ENCODE measurements at regions not wholly inside any gene's neighbourhood (a gene's known extent, or its start where the extent isn't known, plus 50 kb on each side); places are given as distances from the start of the nearest gene placed in this dataset.

GRCh38 chr15:37165395-37165794 is 65.0 kb upstream of the MEIS2 start:
- intact Hi-C loops (cut with micrococcal nuclease): no loop called here

DNA sequence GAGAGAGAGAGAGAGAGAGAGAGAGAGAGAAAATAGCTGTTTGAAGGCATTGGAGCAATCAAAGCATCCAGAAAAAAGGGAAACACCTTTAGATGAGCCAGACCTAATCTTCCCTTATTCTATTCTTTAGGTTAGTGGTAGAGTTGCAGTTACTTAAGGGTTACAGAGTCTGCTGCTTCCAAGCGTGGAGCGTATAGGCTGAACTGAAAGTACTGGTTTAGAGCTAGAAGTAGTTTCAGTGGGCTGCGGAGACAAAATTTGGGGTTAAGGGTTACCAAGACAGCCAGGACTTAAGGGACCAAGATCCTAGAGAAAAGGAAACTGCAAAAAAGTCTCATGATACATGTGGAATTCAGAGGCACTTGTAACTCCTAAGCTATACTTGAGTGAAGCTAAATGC is 66.1 kb upstream of the MEIS2 start:
- intact Hi-C loops (cut with micrococcal nuclease): no loop called here

GRCh38 chr15:37181339-37181738 is 81.0 kb upstream of the MEIS2 start:
- intact Hi-C loops (cut with micrococcal nuclease): no loop called here

DNA sequence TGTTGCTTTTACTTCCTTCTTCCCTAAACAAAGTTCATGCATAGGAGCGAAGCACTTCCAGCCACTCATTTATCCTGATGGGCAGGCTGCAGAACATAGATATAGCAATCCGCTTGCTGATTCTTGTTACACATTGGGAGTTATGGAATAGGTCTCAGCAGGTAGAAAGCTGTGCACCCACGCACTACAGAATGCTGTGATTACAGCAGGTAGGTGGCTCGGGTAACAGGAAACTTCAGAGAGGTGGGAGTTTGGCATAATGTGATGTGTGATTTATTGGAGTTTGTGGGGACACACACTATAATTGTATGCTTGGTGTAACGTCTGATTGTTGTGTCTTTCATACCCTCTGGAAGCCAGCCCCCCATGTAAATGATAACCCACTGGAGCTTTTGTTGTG is 99.2 kb upstream of the MEIS2 start:
- intact Hi-C loops (cut with micrococcal nuclease): no loop called here

- intact Hi-C loops (cut with micrococcal nuclease): no loop called here
These were observed 102.7 kb upstream of the MEIS2 start for GRCh38 chr15:37203050-37203449.

GRCh38 chr15:37204692-37205091 is 104.3 kb upstream of the MEIS2 start:
- intact Hi-C loops (cut with micrococcal nuclease): no loop called here

GRCh38 chr15:37206690-37207089 is 106.3 kb upstream of the MEIS2 start:
- intact Hi-C loops (cut with micrococcal nuclease): no loop called here

DNA sequence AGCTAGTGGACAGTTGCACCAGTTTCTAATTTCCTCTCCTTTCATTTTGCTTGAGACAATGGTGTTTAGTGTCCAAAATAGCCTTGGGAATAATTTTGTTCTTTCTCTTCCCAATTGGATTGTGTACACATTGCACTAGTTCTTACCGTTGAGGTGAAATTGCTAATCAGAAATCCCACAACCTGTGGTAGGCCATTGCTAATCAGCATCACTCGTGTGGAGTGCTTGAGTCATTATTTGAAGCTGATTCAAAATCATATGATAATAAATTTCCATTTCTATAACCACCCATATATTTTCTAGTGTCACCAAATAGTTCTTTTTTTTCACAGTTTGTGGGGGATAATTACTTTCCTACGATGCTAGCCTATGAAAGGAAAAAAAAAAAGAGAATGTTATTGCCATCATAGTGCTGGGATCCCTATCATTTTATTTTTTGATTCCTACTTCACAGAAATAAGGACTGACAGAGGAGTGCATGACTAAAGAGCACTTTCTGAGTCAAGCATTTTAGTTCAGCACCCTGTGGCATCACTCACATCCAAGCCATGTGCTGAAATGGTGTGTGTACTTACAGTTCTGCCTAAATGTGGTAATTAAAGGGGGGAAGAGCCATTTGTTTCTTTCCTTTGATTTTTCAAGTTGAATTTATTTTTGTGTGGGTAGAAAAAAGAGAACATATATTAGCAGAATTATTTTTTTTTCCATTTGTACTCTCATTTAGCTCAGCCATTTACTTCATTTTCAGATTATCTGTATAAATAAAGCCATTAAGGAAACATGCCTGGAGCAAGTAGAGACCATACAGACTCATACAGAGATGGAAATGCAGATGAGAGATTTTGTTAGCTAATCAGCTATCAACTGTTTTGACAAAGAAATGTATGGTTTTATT is 108.0 kb upstream of the MEIS2 start:
- intact Hi-C loops (cut with micrococcal nuclease): no loop called here

- intact Hi-C loops (cut with micrococcal nuclease): no loop called here
These were observed 108.7 kb upstream of the MEIS2 start for GRCh38 chr15:37209041-37209363.

DNA sequence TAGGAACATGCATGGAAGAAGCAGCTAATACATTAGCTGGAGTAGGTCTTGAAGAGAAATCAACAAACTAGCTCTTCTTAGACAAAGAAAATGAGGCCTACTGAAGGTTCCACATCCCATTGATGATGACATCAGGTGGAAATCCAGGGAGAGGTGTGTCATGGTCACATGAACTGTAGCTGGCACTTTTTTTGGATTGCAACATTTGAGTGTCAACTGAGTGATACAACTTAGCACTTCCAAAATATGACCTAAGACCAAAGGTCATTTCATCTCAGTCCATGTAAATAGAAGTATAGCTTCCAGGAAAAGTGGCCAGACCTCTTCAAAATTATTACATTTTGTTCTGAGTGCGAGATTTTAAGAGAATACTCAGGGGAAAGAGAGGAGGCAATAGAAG is 117.2 kb upstream of the MEIS2 start:
- intact Hi-C loops (cut with micrococcal nuclease): no loop called here

- intact Hi-C loops (cut with micrococcal nuclease): no loop called here
These were observed 118.1 kb upstream of the MEIS2 start for GRCh38 chr15:37218351-37218916.

DNA sequence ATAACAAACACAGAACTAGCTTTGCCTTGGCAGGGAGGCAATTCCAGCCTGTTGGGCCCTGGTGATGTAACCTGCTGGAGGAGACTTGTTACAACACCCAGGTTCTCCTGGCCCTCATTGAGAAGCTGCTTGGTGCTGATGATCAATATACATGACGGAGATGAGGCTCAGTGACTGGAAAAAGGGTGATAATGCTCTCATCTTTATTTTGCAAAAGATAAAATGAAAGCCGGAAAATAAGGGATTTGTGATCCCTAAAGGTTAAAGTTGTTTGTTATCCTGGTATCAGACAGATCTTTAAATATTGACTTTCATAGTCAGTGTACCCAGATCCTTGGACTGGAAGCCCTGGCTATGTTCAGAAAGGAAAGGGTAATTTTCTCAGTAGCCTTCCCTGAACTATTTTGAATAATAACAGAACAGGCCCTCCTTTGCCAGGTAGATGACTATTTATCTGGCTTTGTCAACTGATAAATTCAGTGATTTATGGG is 118.9 kb upstream of the MEIS2 start:
- intact Hi-C loops (cut with micrococcal nuclease): no loop called here

DNA sequence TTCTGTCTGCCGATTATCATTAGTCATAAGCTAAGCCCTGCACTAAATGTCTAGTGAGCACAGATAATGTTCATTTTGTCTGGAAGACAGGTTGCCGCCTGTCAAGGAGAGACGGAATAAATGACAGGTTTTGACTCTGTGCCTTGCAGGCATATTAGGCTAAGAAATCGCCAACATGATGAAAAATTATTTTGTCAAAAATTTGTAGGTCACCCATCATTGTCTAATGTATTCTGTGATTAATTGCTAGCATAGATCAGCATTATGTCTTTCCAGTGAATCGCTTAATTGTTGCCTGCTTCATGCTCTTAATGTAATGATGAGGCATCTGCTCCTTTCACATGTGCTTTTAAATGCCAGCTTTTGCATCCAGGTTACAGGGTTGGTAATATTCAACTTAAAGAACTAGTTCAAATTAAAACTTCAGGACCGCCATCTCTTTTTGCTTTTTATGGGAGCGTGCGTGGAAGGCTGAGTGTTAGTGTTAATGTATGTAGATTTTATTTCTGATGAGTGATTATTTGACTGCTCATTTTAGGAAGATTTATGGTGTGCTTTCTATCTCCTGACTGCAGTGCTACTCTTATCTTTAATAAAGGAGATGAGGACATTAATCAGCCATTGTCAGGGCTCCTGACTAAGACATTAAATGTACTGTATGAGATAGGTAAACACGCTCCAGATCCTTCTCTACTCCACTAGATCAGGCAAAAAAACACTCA is 120.8 kb upstream of the MEIS2 start:
- intact Hi-C loops (cut with micrococcal nuclease): no loop called here

DNA sequence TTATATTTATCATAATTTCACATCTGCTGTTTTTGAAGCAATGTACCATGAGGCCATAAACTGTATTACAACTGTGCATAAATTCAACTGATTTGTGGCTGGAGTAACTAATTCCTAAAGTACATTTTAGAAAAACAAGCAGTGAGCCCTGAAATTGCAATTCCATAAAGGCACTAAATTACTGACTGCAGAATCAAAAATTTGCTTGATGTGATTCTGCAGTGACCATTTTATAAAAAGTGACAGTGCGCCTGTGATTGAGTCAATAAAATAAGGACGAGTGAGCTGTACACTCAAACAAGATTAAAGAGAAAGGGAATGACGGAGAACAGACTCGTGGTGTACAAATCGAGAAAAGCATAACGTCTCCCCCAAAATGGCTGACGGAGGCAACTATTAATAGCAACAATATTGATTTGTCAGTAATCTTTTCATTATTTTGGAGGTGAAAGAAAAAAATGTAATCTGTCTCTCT is 121.4 kb upstream of the MEIS2 start:
- intact Hi-C loops (cut with micrococcal nuclease): no loop called here

DNA sequence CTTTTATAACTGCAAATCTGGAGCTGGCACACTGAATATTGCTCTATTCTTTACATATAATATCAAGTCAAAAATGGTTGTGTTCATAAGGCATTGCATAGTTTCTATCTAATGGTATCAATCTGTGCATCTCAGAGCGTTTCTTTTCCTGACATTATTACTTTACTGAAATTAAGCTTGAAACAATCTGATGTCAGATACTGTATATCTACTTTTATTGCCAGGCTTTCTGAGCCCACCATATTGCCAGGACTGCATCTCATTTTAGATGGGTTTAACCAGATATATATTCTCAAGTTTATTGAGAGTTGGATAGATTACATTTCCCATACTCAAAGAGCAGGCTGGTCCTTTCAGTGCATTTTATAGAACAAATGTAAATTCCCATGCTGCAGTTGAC is 122.7 kb upstream of the MEIS2 start:
- intact Hi-C loops (cut with micrococcal nuclease): no loop called here

DNA sequence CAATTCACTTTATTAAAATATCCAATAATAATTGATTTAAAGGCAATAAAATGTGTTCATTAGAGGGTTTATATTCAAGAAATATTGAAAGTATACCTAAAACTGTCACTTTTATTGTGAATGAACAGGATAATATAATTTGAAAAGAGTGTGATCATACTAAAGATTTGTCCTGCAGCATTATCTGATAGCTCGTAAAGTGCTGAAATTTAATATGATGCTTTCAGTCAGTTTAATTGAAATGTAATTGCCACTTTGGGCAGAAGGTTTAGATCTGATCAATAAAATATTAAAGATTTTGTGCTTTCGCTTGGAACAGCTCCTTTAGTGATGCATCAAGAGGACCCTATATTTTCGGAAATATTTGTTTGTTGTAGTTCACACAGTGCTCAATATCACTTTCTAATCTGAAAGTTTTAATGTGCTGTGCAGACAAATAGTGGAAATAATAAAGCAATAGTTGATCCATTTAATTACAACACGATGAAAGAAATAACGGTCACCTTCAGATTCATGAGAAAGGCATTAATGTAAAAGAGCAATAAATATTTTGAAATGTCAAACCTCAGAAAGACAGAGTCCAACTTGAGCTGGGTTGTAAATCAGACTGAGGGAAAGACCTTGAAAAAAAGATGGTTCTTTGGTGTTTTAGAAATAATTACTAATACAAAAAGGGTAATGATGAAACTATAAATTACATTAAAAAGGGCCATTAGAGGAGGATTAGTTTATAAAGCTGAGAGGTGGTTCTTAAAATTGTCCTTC is 129.7 kb upstream of the MEIS2 start:
- intact Hi-C loops (cut with micrococcal nuclease): no loop called here

DNA sequence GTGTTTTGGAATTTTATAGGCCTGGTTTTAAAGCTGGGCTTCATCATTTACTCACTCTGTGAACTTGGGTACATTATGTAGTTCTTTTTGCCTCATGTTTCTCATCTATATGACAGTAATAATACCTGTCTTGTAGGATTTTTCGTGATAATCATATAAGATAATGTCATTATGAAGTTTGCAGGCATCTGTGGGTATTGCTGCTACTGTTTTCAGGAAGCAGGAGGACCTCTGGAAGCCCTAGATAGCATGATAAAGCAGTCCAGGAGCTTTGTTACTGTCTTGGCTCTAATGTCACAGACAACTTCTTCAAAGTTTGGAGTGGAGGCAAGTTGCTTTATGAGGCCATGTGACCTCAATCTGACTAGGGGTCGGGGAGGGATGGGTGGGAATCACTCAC is 145.0 kb upstream of the MEIS2 start:
- intact Hi-C loops (cut with micrococcal nuclease): no loop called here

GRCh38 chr15:37246065-37246464 is 145.7 kb upstream of the MEIS2 start:
- intact Hi-C loops (cut with micrococcal nuclease): no loop called here

DNA sequence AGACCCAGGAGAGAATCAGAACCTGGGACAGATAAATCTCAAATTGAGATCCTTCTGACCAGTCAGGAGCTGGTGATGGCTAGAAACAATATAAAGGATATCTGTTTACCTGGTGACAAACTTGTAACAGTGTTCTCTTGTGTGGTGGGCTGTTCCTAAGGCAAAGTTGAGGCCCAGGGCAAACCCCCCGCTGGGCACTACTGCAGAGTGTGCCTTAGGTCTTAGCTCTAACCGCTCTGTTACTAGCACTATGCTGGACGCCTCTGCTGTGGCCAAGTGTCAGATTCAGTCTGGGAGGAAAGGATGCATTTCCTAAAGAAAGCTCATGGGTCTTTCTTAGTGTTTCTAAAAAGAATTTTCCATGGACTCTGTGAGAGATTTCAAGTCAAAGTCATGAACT is 146.5 kb upstream of the MEIS2 start:
- intact Hi-C loops (cut with micrococcal nuclease): no loop called here

- intact Hi-C loops (cut with micrococcal nuclease): no loop called here
These were observed 148.9 kb upstream of the MEIS2 start for GRCh38 chr15:37249249-37249648.

GRCh38 chr15:37252530-37252929 is 152.2 kb upstream of the MEIS2 start:
- intact Hi-C loops (cut with micrococcal nuclease): no loop called here

- intact Hi-C loops (cut with micrococcal nuclease): no loop called here
These were observed 153.5 kb upstream of the MEIS2 start for GRCh38 chr15:37253877-37254276.

All from T-helper 1 cell treated with Interleukin-12 subunit alpha and Interleukin-12 subunit beta and Interleukin-4 antibody, amounts not matched to agents 30 ng/mL and 1 ng/mL, for 36 hours (primary cell).